ENCODE measurements at regions not wholly inside any gene's neighbourhood (a gene's known extent, or its start where the extent isn't known, plus 50 kb on each side); places are given as distances from the start of the nearest gene placed in this dataset.
A peak's percentile ranks its signal among the peaks of the same experiment; 100 is the strongest.

GRCh38 chr2:216989340-216990129 lies 129.7 kb upstream of the TNP1 start:
- TF ChIP-seq CTCF (conservative IDR thresholded peaks at IDR 0.05; ENCODE audit: low read depth, low read length) (0 out of 2 replicates have a peak, but pooled peaks have one; percentile 18), EZH2 (IDR thresholded peaks at IDR 0.05; ENCODE audit: borderline replicate concordance, low read depth, low read length, poor library complexity, severe bottlenecking) (no peak)
